Activated naive CD4-positive, alpha-beta T cell treated with anti-CD3 and anti-CD28 coated beads, Interleukin-2, amount 50 U/mL, for 16 hours (primary cell): ENCODE measurements at regions not wholly inside any gene's neighbourhood (a gene's known extent, or its start where the extent isn't known, plus 50 kb on each side); places are given as distances from the start of the nearest gene placed in this dataset.

Source experiments
- DNase-seq: peaks from one replicate; pipeline ENCODE4 v3.0.0-alpha.2; 2020

GRCh38 chr5:149441986-149442385 is 62.9 kb upstream of the IL17B start:
- no peak for DNase-seq

DNA sequence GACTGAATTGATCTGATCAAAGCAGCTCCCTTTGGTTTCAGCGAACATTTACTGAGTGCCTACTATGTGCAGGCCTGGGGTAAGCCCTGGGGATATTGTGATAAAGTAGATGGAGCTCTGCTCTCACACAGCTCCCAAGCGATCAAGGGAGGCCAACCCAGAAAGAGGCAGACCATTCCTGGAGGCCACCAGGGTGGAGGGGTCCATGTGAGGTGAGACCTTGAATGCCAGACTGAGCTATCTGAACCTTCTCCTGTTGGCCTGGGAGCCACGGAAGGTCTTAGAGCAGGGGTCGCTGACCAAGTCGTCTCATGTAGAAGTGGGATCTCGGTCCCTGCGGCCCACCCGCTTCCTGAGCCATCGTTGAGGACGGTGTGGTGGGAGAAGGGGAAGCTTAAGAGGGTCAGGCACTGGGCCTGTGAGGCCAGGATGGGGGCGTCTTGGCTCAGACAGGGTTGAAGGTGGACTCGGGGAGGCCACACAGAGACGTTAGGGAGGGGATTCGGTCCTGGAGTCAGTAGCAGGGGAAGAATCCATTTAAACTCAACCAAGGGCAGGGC is 62.2 kb upstream of the IL17B start:
- no peak for DNase-seq

GRCh38 chr5:149439899-149440542 is 60.9 kb upstream of the IL17B start:
- DNase-seq = no peak

GRCh38 chr5:149438711-149439132 is 59.6 kb upstream of the IL17B start:
- no peak for DNase-seq

- DNase-seq = no peak
These were observed 59.2 kb upstream of the IL17B start for GRCh38 chr5:149438281-149438680.

DNA sequence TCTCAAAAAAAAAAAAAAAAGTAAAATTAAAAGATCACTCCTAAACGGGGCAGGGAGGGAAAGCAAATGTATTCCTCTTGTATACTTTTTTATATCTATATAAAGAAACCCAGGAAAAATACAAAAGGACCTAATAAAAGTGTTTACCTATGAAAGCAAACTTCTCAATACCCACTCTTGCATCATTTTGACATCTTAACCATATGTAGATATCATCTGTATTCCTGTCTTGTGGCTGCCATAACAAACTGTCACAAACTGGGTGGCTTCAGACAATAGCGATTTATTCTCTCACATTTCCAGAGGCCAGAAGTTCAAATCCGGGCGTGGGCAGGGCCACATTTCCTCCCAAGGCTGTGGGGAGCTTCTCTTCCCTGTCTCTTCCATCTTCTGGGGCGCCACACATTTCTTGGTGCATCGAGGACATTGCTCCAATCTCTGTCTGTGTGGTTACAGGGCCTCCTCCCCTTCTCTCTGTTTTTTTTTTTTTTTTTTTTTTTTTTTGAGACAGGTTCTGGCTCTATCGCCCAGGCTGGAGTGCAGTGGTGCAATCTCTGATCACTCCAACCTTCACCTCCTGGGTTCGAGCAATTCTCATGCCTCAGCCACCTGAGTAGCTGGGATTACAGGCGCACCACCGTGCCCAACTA is 58.4 kb upstream of the IL17B start:
- DNase-seq = no peak

DNA sequence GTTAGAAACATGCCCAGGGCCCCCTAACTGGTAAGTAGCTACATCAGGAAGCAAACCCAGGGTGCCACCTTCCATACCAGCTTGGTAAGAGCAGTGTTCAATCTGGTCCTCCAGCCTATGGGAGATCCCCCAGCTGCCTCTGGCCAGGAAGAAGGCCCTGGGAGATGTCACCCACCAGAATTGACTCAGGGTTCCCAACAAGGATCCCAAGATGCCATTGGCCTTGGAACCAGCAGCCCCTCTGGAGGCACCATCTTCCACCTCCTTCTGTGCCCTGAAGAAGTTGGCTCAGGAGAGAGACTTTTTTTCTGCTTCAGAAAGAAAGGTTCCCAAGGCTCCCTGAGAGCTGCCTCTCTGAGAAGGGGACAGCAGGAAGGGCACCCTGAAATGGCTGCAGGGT is 56.6 kb upstream of the IL17B start:
- DNase-seq = no peak

GRCh38 chr5:149435015-149435376 is 55.9 kb upstream of the IL17B start:
- no peak for DNase-seq

DNA sequence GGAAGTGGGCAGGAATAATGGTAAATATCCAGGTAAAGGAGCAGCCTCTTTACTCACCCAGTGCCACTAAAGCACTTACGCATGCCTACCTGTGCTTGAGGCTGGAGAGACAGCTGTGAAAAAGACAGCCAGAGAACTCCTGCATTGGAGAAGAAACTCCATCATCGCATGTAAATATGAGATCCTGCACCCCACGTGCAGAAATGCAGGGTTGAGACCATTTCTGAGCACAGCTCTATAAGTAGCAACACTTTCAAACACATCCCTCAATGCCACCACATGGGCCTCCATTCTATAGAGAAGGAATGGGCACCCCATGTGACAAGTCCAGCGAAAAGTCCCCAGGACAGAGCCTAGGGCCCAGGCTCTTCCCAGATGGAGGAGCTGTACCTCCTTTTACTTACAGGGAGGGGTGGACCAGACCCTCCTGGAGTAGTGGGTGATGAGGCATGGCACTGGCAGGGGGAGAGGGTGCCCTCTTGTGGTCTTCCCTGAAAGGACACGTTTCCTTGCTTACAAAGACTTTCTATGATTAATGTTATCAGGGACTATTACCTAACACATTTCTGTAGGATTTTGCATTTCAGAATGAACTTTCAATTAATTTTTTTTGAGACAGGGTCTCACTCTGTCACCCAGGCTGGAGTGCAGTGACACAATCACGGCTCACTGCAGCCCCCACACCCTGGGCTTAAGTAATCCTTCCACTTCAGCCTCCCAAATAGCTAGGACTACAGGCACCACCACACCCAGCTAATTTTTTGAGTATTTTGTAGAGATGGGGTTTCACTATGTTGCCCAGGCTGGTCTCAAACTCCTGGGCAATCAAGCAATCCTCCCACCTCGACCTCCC is 55.3 kb upstream of the IL17B start:
- peak; percentile 54 for DNase-seq

- DNase-seq = no peak
These were observed 54.5 kb upstream of the IL17B start for GRCh38 chr5:149433524-149434131.

DNA sequence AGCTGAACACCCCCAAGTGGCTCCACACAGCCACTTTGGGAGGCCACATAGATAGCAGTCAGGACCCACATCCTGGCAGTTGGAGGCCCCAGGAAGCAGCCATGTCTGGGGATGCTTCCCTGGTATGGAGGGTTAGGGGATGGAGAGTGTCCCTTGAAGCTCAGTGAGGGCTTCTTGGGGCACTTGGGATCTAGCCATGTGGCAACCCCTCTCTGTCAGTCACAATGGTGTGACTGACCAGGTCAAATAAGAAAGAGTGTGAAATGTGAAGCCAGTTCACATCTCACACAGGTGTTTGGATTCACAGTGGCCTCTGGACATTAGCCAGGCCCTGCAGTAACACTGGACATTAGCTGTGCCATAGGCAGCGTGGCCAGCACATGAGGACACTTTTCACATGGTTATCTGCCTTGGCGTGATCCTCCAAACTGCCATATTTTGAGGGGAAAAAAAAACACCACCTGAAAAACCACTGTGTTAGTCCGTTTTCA is 53.9 kb upstream of the IL17B start:
- DNase-seq = no peak

GRCh38 chr5:149432376-149432775 is 53.3 kb upstream of the IL17B start:
- no peak for DNase-seq

DNA sequence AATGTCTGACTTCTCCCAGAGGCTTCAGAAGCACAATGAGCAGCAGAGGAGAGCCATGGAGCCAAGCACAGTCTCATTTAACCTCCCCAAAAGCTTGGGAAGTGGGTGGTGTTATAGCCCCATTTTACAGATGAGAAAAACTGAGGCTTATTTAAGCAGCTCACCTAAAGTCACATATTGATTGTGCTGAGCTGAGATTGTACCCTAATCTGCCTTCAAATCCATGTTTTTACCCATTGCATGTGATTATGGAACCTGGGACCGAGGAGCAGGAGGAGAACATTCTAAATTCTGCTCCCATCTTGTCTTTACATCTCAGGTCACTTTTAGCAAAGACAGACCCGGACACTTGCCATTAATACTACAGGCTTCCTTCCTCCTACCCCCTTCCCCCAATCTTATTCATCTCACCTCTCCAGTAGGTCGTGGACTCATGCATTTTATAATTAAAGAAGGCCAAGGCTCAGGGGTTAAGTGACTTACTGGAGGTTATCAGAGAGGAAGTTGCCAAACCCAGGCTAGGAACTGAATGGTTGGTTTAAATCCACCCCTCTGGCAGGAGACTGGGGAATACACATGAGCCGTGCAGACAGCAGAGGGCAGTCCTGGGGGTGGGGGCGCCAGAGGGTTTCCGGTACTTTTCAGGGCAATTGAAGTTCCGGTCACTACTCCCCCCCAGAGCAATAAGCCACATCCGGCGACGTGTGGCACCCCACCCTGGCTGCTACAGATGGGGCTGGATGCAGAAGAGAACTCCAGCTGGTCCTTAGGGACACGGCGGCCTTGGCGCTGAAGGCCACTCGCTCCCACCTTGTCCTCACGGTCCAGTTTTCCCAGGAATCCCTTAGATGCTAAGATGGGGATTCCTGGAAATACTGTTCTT is 51.0 kb upstream of the IL17B start:
- no peak for DNase-seq
